Caco-2 (cell line): ENCODE measurements at regions not wholly inside any gene's neighbourhood (a gene's known extent, or its start where the extent isn't known, plus 50 kb on each side); places are given as distances from the start of the nearest gene placed in this dataset.

Source experiments
- BruUV-seq: library from RNA; stranded (reverse); fragments of 400-500 nt; replicated peaks from 2 replicates; lab custom pipeline; 2021; lab: Mats Ljungman, UMichigan
- CTCF ChIA-PET: fragments of 300-600 bp; sonication (Branson Sonifier 250); formaldehyde crosslinking; loops from one replicate; lab custom pipeline; 2022; ENCODE audit warnings: antibody characterized with exemption; lab: Charles Lee
- POLR2A ChIA-PET: fragments of 300-600 bp; sonication (Branson Sonifier 250); formaldehyde crosslinking; loops from one replicate; lab custom pipeline; 2022; ENCODE audit warnings: antibody characterized with exemption; lab: Charles Lee
- DNase-seq, 2 experiments: peaks; one replicate each; pipeline versions ENCODE4 v3.0.0 to v3.0.0-alpha.2; 2020 to 2022
- H3K27me3 ChIP-seq: replicated peaks from 2 replicates; pipeline ENCODE4 v1.6.0; 2011; ENCODE audit warnings: low read length; ENCODE audit not compliant: control insufficient read depth, insufficient read depth
- H3K36me3 ChIP-seq: 2 replicates; pipeline ENCODE4 v1.5.1; 2011; ENCODE audit warnings: low read length; ENCODE audit not compliant: control insufficient read depth, insufficient read depth
- H3K4me1 ChIP-seq: fragments of 250-450 bp; sonication (Bioruptor Pico); 2 replicates; pipeline ENCODE4 v1.5.1; 2020; ENCODE audit warnings: mild to moderate bottlenecking
- H3K4me3 ChIP-seq: 2 replicates; pipeline ENCODE4 v1.5.1; 2011; ENCODE audit warnings: low read depth, mild to moderate bottlenecking, control low read depth, low read length
- H3K9me3 ChIP-seq: fragments of 250-450 bp; sonication (Bioruptor Pico); 2 replicates; pipeline ENCODE4 v1.5.1; 2020; ENCODE audit warnings: mild to moderate bottlenecking, moderate library complexity
- H3K27ac Mint-ChIP-seq: one replicate; pipeline ENCODE4 v1.8.0; 2022; ENCODE audit warnings: mixed read lengths; ENCODE audit not compliant: unreplicated experiment
- H3K27me3 Mint-ChIP-seq: one replicate; pipeline ENCODE4 v1.8.0; 2022; ENCODE audit warnings: mixed read lengths; ENCODE audit not compliant: insufficient read depth, unreplicated experiment
- H3K36me3 Mint-ChIP-seq: one replicate; pipeline ENCODE4 v1.8.0; 2022; ENCODE audit warnings: mild to moderate bottlenecking, mixed read lengths; ENCODE audit not compliant: insufficient read depth, unreplicated experiment
- H3K4me1 Mint-ChIP-seq: one replicate; pipeline ENCODE4 v1.8.0; 2022; ENCODE audit warnings: low read depth, mixed read lengths; ENCODE audit not compliant: unreplicated experiment
- H3K4me3 Mint-ChIP-seq: one replicate; pipeline ENCODE4 v1.8.0; 2022; ENCODE audit warnings: mild to moderate bottlenecking, moderate library complexity, mixed read lengths; ENCODE audit not compliant: unreplicated experiment
- H3K9me3 Mint-ChIP-seq: one replicate; pipeline ENCODE4 v1.8.0; 2022; ENCODE audit warnings: mixed read lengths; ENCODE audit not compliant: unreplicated experiment
- intact Hi-C: fragments of 100-400 bp; cut with micrococcal nuclease; formaldehyde crosslinking; loops from one replicate; pipeline ENCODE4 v1.10.0; 2022; ENCODE audit not compliant: unreplicated experiment
- TF ChIP-seq, protein P1 (sequence below), 2 experiments: fragments of 200-600 bp in 1 of 2; IDR thresholded peaks; 1 replicate in 1 of 2; 2 replicates in 1 of 2; pipeline versions ENCODE4 v1.5.1 to v1.8.0; 2011 to 2022; ENCODE audit warnings: antibody characterized with exemption in 1 of 2, control low read depth in 1 of 2, inconsistent platforms in 1 of 2, low read depth in 1 of 2, low read length in 1 of 2, mild to moderate bottlenecking in 1 of 2, moderate library complexity in 1 of 2; ENCODE audit not compliant: insufficient read depth in 1 of 2, severe bottlenecking in 1 of 2, unreplicated experiment in 1 of 2

DNA sequence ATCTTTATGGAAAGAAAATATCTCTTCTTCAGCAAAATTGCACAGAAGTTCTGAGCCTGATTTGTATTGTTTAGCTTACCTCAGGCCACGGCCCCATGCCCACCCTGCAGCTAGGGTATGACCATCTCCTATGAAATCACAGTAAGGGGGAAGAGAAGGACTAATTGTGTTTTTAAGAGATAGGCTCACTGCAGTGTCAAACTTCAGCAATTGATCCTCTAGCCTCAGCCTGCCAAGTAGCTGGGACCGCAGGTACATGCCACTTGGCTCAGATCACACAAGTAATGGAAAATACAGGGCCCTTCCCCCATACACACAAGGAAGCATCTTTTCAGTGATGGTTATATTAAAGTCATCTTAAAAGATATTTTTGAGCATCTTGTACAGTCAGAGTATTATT is 60.0 kb downstream of the DMAC1 start:
- H3K9me3 Mint-ChIP-seq, result no peaks in the 10 kb centered on the region
- BruUV-seq, result no TSS peak

DNA sequence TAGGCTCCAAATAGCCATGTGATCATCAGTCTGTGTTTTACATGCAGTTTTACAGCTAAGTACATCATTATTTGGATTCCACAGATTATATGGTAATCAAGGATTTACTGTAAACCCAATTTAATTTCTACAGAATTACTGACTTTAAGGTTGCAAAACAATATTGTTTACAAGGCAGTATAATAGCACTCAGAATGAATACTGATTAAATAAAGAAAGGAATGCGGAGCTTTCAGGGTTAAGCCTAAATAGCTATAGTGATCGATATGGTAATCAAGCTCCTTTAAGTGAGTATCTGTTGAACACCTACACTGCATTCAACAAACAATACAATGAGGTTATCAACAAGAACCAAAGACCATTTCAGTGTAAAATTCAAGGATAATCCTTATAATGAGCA is 64.3 kb downstream of the DMAC1 start:
- H3K4me1 Mint-ChIP-seq, result peaks cover 6% of the 10 kb centered on the region
- Histone ChIP-seq H3K36me3 (no peaks in the 10 kb centered on the region), H3K27me3 (no peaks in the 10 kb centered on the region), H3K4me3 (no peak overlapping the region), H3K9me3 (no peaks in the 10 kb centered on the region), H3K4me1 (no peaks in the 10 kb centered on the region)
- ChIA-PET POLR2A (no interaction called here), CTCF (no interaction called here)
- intact Hi-C loops, result no loop called here
- no peak for DNase-seq
- TF ChIP-seq, protein P1, sequence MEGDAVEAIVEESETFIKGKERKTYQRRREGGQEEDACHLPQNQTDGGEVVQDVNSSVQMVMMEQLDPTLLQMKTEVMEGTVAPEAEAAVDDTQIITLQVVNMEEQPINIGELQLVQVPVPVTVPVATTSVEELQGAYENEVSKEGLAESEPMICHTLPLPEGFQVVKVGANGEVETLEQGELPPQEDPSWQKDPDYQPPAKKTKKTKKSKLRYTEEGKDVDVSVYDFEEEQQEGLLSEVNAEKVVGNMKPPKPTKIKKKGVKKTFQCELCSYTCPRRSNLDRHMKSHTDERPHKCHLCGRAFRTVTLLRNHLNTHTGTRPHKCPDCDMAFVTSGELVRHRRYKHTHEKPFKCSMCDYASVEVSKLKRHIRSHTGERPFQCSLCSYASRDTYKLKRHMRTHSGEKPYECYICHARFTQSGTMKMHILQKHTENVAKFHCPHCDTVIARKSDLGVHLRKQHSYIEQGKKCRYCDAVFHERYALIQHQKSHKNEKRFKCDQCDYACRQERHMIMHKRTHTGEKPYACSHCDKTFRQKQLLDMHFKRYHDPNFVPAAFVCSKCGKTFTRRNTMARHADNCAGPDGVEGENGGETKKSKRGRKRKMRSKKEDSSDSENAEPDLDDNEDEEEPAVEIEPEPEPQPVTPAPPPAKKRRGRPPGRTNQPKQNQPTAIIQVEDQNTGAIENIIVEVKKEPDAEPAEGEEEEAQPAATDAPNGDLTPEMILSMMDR (IDR thresholded peaks at IDR 0.05; ENCODE audit: insufficient read depth in 1 of 2, low read depth in 1 of 2, low read length in 1 of 2, severe bottlenecking in 1 of 2, unreplicated experiment in 1 of 2), result no peak
- BruUV-seq, result no TSS peak
- H3K27me3 Mint-ChIP-seq, result no peaks in the 10 kb centered on the region
- no peaks in the 10 kb centered on the region for H3K36me3 Mint-ChIP-seq
- no peak overlapping the region for H3K4me3 Mint-ChIP-seq
- no peaks in the 10 kb centered on the region for H3K9me3 Mint-ChIP-seq
- H3K27ac Mint-ChIP-seq, result no peak overlapping the region

More for the DNA sequence above, 60.0 kb downstream of the DMAC1 start:
- Histone ChIP-seq H3K4me1 (no peaks in the 10 kb centered on the region), H3K27me3 (no peaks in the 10 kb centered on the region), H3K9me3 (no peaks in the 10 kb centered on the region), H3K4me3 (no peak overlapping the region), H3K36me3 (no peaks in the 10 kb centered on the region)
- intact Hi-C loops, result no loop called here
- TF ChIP-seq, protein P1 (IDR thresholded peaks at IDR 0.05; ENCODE audit: insufficient read depth in 1 of 2, low read depth in 1 of 2, low read length in 1 of 2, severe bottlenecking in 1 of 2, unreplicated experiment in 1 of 2), result no peak
- DNase-seq, result no peak
- Mint-ChIP-seq H3K27me3 (no peaks in the 10 kb centered on the region), H3K27ac (no peak overlapping the region), H3K4me3 (no peak overlapping the region), H3K4me1 (no peaks in the 10 kb centered on the region), H3K36me3 (no peaks in the 10 kb centered on the region)
- POLR2A ChIA-PET, result no interaction called here
- CTCF ChIA-PET, result no interaction called here

DNA sequence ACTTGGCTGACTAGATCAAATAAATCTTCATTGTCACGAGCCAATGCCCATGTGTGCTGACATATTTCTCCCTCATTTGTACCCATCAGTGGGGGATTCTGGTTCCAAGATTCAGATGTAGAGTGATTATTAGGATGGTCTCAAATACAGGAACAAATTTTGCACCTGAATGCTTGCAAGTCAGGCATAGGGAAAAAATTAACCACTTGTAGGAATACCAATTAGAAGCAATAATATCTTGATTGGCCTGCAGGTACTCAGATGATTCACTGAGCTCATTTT is 69.5 kb downstream of the DMAC1 start:
- no peaks in the 10 kb centered on the region for H3K36me3 ChIP-seq
- no peak overlapping the region for H3K27ac Mint-ChIP-seq
- no peaks in the 10 kb centered on the region for H3K27me3 ChIP-seq
- no peaks in the 10 kb centered on the region for H3K27me3 Mint-ChIP-seq
- no peaks in the 10 kb centered on the region for H3K36me3 Mint-ChIP-seq
- ChIA-PET CTCF (no interaction called here), POLR2A (no interaction called here)
- H3K4me1 ChIP-seq, result no peaks in the 10 kb centered on the region
- no peak for DNase-seq
- H3K9me3 Mint-ChIP-seq, result no peaks in the 10 kb centered on the region
- H3K4me1 Mint-ChIP-seq, result peaks cover 6% of the 10 kb centered on the region
- BruUV-seq, result no TSS peak
- no peaks in the 10 kb centered on the region for H3K9me3 ChIP-seq
- TF ChIP-seq, protein P1 (IDR thresholded peaks at IDR 0.05; ENCODE audit: insufficient read depth in 1 of 2, low read depth in 1 of 2, low read length in 1 of 2, severe bottlenecking in 1 of 2, unreplicated experiment in 1 of 2), result no peak
- no peak overlapping the region for H3K4me3 ChIP-seq
- intact Hi-C loops, result no loop called here
- H3K4me3 Mint-ChIP-seq, result no peak overlapping the region
